Right ventricle myocardium inferior (tissue), 1 donor: ENCODE measurements at regions not wholly inside any gene's neighbourhood (a gene's known extent, or its start where the extent isn't known, plus 50 kb on each side); places are given as distances from the start of the nearest gene placed in this dataset.

Experiments used
- ATAC-seq: fragments of 200-7000 bp; cut with Tn5 transposase; one replicate; pipeline ENCODE4 v1.9.1; 2020; ENCODE audit warnings: mild to moderate bottlenecking, moderate library complexity
- DNase-seq: peaks from one replicate; pipeline ENCODE4 v3.0.0; 2021; ENCODE audit errors: missing footprints
- intact Hi-C: fragments of 100-400 bp; cut with DNase I; formaldehyde crosslinking; loops from one replicate; pipeline ENCODE4 v1.11.0; 2022
- donor health status: DM: no; HTN: yes; CAD: no; lungs with severe emphysema.

GRCh38 chr2:71785516-71785981 lies 332.2 kb downstream of the DYSF start:
- no peak for DNase-seq
- ATAC-seq = no peak

GRCh38 chr2:71784734-71785511 lies 331.6 kb downstream of the DYSF start:
- intact Hi-C loops = no loop called here
- no peak for DNase-seq
- ATAC-seq = no peak

More at GRCh38 chr2:71785516-71785981, 332.2 kb downstream of the DYSF start:
- intact Hi-C loops = no loop called here

DNA sequence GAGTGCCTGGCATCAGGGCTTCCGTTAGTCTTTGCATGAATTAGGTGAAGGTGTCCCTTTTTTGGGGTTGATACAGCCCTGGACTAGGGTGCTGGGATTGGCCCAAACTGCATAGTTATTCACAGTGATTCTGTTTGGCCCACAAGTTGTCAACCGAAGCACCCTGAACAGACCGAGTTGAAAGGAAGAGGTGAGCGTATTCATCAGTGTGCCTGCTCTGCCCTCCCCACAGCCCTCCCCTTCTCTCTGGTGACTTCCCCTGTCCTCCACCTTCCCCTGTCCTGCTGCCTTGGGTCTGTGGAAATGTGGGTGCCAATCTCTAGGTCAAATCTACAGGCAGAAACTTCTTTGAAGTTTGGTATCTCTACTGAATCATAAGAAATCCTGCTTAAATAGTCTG lies 330.5 kb downstream of the DYSF start:
- intact Hi-C loops = no loop called here
- DNase-seq = no peak
- ATAC-seq = peak; percentile 7

DNA sequence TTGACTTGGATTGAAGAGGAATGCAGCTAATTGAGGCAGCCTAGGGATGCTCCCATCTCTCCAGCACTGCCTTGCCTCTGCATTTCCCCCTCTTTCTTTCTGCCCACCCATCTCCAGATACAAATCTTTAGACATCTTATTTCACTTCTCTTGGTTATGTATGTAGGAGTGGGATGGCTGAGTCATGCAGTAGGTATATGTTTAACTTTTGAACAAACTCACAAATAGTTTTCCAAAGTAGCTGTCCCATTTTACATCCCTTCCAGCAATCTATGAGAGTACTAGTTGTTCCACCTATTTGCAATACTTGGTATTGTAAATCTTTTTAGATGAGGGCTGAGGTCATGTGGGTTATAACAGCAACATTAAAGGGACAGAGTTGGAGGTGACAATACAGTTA lies 329.9 kb downstream of the DYSF start:
- ATAC-seq (no peak), DNase-seq (no peak)
- intact Hi-C loops = no loop called here

DNA sequence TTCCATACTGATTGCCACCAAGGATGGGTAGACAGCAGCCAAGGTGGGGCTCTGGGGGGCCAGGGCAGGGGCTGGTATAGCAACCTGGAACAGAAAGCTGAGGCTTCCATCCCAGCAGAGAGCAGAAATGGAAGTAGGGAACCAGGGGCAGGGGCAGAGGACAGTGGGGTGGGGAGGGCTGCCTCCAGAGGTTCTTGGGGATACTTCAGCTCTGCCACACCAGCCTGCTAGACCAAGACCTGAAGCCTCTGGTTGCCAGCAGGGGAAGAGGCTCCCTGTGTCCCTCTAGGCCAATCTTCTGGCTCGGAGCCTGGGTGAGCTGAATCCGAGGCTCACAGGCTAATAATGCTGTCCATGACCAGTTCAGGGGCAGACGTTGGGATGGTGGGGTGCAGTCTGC lies 329.0 kb downstream of the DYSF start:
- DNase-seq = no peak
- ATAC-seq = no peak
- intact Hi-C loops = no loop called here

DNA sequence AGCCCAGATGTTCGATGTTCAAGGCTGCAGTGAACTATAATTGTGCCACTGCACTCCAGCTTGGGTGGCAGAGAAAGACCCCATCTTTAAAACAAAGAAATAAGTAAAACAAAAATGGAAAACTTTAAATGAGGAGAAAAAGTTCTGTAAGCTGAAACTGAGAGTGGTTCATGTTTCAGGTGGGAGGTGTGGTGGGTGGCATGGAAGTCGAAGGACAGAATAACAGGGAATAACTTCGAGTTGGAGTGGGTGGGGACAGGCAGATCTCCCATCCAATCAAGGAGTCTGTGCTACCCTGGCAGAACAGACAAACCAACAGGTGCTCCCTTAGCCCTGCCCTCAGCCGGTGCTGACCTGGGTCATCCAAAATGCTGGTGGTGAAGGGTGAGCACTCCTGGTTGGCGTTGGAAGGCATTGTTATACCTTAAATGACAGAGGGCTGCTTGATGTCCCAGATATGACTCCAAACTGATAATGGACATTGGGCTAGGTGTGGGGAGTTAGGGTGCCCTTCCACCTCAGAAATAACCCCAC lies 328.4 kb downstream of the DYSF start:
- no peak for ATAC-seq
- DNase-seq = no peak
- intact Hi-C loops = no loop called here

DNA sequence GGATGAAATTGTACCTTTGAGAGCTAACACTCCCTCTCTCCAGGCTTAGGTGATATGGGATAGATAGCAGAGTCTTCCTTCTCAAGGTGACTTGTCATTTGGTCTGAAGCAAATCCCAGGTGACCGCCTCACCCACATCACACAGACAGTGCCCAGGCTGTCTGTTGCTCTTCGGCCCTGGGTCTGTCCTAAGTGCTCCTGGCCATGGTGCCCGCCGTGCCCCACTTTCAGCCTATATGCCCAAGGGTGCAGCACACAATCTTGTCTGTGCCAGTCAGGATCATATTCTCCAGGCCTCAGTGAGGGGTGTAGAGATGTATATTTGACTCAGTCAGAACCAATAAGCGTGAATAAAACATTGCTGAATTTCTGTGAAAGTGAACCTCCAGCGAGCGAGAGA lies 326.8 kb downstream of the DYSF start:
- DNase-seq (no peak), ATAC-seq (no peak)
- intact Hi-C loops = no loop called here

- intact Hi-C loops = loop anchor here (2.0 kb wide), 1 partner anchor 61 kb away; no protein-coding TSS in a partner anchor
- ATAC-seq (no peak), DNase-seq (no peak)
Measured at GRCh38 chr2:71779774-71780105, 326.4 kb downstream of the DYSF start.

GRCh38 chr2:71778936-71779773 lies 325.8 kb downstream of the DYSF start:
- DNase-seq (no peak), ATAC-seq (no peak)
- intact Hi-C loops = loop anchor here (2.0 kb wide), 1 partner anchor 60 kb away; no protein-coding TSS in a partner anchor

DNA sequence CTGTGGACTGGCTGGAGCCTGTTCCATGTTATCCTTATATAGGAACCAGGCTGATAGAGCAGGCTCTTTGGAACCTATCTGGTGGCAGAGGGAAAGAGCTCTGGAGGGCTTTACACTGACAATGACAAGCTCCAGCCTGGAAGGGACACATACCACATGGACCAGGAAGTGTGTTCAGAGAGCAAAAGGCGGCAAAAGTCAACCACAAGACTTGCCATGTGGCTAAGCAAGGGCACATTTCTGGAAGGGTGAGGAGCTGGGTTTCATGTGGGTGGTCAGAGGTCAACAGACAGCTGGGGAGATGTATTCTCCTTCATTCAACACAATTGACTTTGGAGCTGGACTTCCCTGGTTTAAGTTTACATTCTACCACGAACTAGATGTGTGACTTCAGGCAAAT lies 325.2 kb downstream of the DYSF start:
- no peak for DNase-seq
- no peak for ATAC-seq
- intact Hi-C loops = loop anchor here (2.0 kb wide), 1 partner anchor 60 kb away; no protein-coding TSS in a partner anchor

GRCh38 chr2:71777946-71778345 lies 324.6 kb downstream of the DYSF start:
- ATAC-seq (no peak), DNase-seq (no peak)
- intact Hi-C loops = loop anchor here (2.0 kb wide), 1 partner anchor 59 kb away; no protein-coding TSS in a partner anchor

DNA sequence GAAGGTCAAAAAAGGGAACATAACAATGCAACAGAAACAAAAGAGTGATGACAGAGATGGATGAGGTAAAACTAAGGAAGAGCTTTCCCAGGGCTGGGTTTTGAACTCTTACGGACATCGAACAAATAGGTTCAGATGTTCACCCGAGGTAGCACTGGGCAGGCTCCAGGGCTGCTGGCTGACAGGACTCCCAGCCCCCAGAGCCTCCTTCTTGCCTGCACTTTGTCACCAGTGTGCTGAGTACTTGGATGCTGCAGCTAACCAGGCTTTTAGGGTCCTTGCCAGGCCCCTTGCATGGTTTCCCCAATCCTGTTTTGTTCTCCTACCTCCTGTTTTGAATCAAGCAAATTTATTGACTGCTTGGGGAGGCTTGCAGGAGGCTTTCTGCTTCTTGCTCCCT lies 322.9 kb downstream of the DYSF start:
- ATAC-seq (no peak), DNase-seq (no peak)
- intact Hi-C loops = no loop called here

GRCh38 chr2:71773218-71773617 lies 319.9 kb downstream of the DYSF start:
- intact Hi-C loops = no loop called here
- no peak for ATAC-seq

DNA sequence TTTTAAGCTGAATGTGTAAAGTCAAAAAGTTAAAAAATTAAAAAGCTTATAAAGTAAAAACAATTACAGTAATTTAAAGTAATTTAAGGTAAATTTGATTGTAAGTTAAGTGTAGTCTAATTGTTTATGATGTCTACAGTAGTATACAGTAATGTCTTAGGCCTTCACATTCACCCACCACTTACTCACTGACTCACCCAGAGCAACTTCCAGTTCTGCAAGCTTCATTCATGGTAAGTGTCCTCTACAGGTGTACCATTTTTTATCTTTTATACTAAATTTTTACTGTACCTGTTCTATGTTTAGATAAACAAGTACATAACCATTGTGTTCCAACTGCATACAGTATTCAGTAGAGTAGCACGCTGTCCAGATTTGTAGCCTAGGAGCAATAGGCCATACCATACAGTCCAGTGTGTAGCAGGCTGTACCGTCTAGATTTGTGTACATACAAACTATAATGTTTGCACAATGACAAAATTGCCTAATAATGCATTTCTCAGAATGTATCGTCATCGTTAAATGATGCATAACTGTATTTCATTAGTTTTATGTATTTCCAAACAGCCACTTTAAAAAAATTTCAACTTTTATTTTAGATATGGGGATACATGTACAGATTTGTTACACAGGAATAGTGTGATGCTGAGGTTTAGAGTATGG lies 319.3 kb downstream of the DYSF start:
- intact Hi-C loops = no loop called here
- DNase-seq (no peak), ATAC-seq (no peak)

More at GRCh38 chr2:71773218-71773617, 319.9 kb downstream of the DYSF start:
- no peak for DNase-seq

DNA sequence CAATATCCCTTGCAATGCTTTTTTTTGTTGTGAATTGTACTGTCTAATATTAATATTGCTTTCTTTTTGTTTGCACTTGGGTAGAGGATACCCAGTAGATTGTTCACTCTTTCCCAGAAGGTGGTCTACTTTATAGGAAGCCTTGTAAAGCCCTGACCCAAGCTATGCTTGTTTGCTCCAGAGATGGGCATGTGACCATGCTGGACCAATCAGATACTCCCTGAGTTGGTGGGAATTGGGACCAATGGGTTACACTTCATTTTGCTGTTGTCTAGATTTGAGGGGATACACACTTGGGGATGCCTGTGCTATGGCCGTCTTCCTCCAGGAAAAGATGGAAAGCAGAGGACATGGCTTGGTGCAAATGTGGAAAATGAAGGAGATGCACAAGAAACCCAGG lies 314.3 kb downstream of the DYSF start:
- intact Hi-C loops = no loop called here
- ATAC-seq = no peak
- DNase-seq = no peak

- DNase-seq = no peak
- intact Hi-C loops = no loop called here
- ATAC-seq = no peak
Measured at GRCh38 chr2:71759060-71759459, 305.7 kb downstream of the DYSF start.

- intact Hi-C loops = no loop called here
- DNase-seq (no peak), ATAC-seq (no peak)
Measured at GRCh38 chr2:71757351-71757750, 304.0 kb downstream of the DYSF start.

- ATAC-seq = no peak
- DNase-seq = no peak
- intact Hi-C loops = no loop called here
Measured at GRCh38 chr2:71756280-71756906, 303.0 kb downstream of the DYSF start.

GRCh38 chr2:71751590-71751989 lies 298.2 kb downstream of the DYSF start:
- intact Hi-C loops = no loop called here
- DNase-seq (no peak), ATAC-seq (no peak)
